Calu3 (cell line): ENCODE measurements at regions not wholly inside any gene's neighbourhood (a gene's known extent, or its start where the extent isn't known, plus 50 kb on each side); places are given as distances from the start of the nearest gene placed in this dataset.

Experiments
- BruUV-seq: library from RNA; stranded (reverse); fragments of 400-500 nt; replicated peaks from 2 replicates; lab custom pipeline; 2021; lab: Mats Ljungman, UMichigan
- CTCF ChIA-PET: fragments of 300-600 bp; sonication (Branson Sonifier 250); formaldehyde crosslinking; loops from one replicate; lab custom pipeline; 2022; ENCODE audit warnings: antibody characterized with exemption; lab: Charles Lee
- DNase-seq: peaks from one replicate; pipeline ENCODE4 v3.0.0; 2022
- H3K27ac Mint-ChIP-seq: one replicate; pipeline ENCODE4 v1.8.0; 2022; ENCODE audit warnings: mixed read lengths; ENCODE audit not compliant: unreplicated experiment
- H3K27me3 Mint-ChIP-seq: one replicate; pipeline ENCODE4 v1.8.0; 2022; ENCODE audit warnings: mixed read lengths; ENCODE audit not compliant: unreplicated experiment
- H3K36me3 Mint-ChIP-seq: one replicate; pipeline ENCODE4 v1.8.0; 2022; ENCODE audit warnings: mild to moderate bottlenecking, moderate library complexity, mixed read lengths; ENCODE audit not compliant: insufficient read depth, unreplicated experiment
- H3K4me1 Mint-ChIP-seq: one replicate; pipeline ENCODE4 v1.8.0; 2022; ENCODE audit warnings: mild to moderate bottlenecking, low read depth, mixed read lengths; ENCODE audit not compliant: unreplicated experiment
- H3K4me3 Mint-ChIP-seq: one replicate; pipeline ENCODE4 v1.8.0; 2022; ENCODE audit warnings: mild to moderate bottlenecking, low read depth, moderate library complexity, mixed read lengths; ENCODE audit not compliant: unreplicated experiment
- H3K9me3 Mint-ChIP-seq: one replicate; pipeline ENCODE4 v1.8.0; 2022; ENCODE audit warnings: low read depth, mixed read lengths; ENCODE audit not compliant: unreplicated experiment
- CTCF ChIP-seq: fragments of 200-600 bp; IDR thresholded peaks from one replicate; pipeline ENCODE4 v1.8.0; 2022; ENCODE audit warnings: antibody characterized with exemption; ENCODE audit not compliant: unreplicated experiment
- intact Hi-C: fragments of 100-400 bp; cut with micrococcal nuclease; formaldehyde crosslinking; loops from one replicate; pipeline ENCODE4 v1.10.0; 2022; ENCODE audit not compliant: unreplicated experiment

DNA sequence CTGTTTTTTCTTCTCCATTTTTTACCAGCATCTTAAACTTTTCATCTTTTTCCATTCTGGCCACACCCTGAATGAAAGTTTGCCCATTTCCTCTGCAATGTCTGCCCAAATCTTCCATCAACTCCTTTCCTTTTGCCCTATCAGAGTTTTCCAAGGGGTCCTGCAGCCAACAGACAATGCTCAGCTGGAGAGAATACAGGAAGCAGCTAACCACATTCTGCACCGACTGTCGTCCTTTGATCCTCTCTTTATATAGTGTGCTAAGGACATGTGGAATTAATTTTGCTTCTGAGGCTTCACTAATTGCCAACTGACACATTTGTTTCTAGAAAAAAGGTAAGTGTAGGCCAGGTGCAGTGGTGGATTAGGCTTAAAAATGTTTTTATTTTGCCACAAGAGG lies 50.5 kb upstream of the DLX2 start:
- Mint-ChIP-seq H3K27ac (no peak overlapping the region), H3K4me3 (no peak overlapping the region), H3K4me1 (no peaks in the 10 kb centered on the region), H3K27me3 (peaks cover 44% of the 10 kb centered on the region), H3K9me3 (no peaks in the 10 kb centered on the region), H3K36me3 (no peaks in the 10 kb centered on the region)
- BruUV-seq = no TSS peak
- CTCF ChIA-PET = no interaction called here
- intact Hi-C loops = no loop called here
- no peak for DNase-seq
- TF ChIP-seq CTCF = no peak

- H3K4me3 Mint-ChIP-seq = no peak overlapping the region
- TF ChIP-seq CTCF = no peak
- peaks cover 44% of the 10 kb centered on the region for H3K27me3 Mint-ChIP-seq
- CTCF ChIA-PET = no interaction called here
- DNase-seq = no peak
- no peaks in the 10 kb centered on the region for H3K9me3 Mint-ChIP-seq
- intact Hi-C loops = no loop called here
- peaks cover 5% of the 10 kb centered on the region for H3K4me1 Mint-ChIP-seq
- no peaks in the 10 kb centered on the region for H3K36me3 Mint-ChIP-seq
- no peak overlapping the region for H3K27ac Mint-ChIP-seq
- no TSS peak for BruUV-seq
Observed at GRCh38 chr2:172153757-172154156, 51.1 kb upstream of the DLX2 start.

GRCh38 chr2:172155752-172156151 lies 53.1 kb upstream of the DLX2 start:
- peaks cover 44% of the 10 kb centered on the region for H3K27me3 Mint-ChIP-seq
- no peaks in the 10 kb centered on the region for H3K9me3 Mint-ChIP-seq

GRCh38 chr2:172160839-172161238 lies 58.1 kb upstream of the DLX2 start:
- intact Hi-C loops = no loop called here
- TF ChIP-seq CTCF = no peak
- H3K4me1 Mint-ChIP-seq = peaks cover 5% of the 10 kb centered on the region
- no TSS peak for BruUV-seq
- peaks cover 14% of the 10 kb centered on the region for H3K27me3 Mint-ChIP-seq
- H3K9me3 Mint-ChIP-seq = no peaks in the 10 kb centered on the region
- CTCF ChIA-PET = no interaction called here
- no peak for DNase-seq
- H3K27ac Mint-ChIP-seq = no peak overlapping the region
- H3K36me3 Mint-ChIP-seq = no peaks in the 10 kb centered on the region
- no peak overlapping the region for H3K4me3 Mint-ChIP-seq

More at GRCh38 chr2:172155752-172156151, 53.1 kb upstream of the DLX2 start:
- Mint-ChIP-seq H3K4me3 (no peak overlapping the region), H3K36me3 (no peaks in the 10 kb centered on the region), H3K27ac (no peak overlapping the region), H3K4me1 (peaks cover 5% of the 10 kb centered on the region)
- intact Hi-C loops = no loop called here
- BruUV-seq = no TSS peak
- CTCF ChIA-PET = no interaction called here
- TF ChIP-seq CTCF = no peak
- no peak for DNase-seq
